Natural killer cell (primary cell): ENCODE measurements at regions not wholly inside any gene's neighbourhood (a gene's known extent, or its start where the extent isn't known, plus 50 kb on each side); places are given as distances from the start of the nearest gene placed in this dataset.

Source experiments
- ATAC-seq, 3 donors: fragments of 150-1000 bp in 2 of 3; fragments of 200-7000 bp in 1 of 3; cut with Tn5 transposase; 1 replicate in 1 of 3; 2 replicates in 2 of 3; pipeline ENCODE4 v1.10.0; 2021; ENCODE audit warnings: mild to moderate bottlenecking in 2 of 3, moderate library complexity in 2 of 3
- DNase-seq, 2 donors: peaks; one replicate each; pipeline versions ENCODE4 v3.0.0 to v3.0.0-alpha.2; 2013 to 2021; ENCODE audit warnings: mixed read lengths in 1 of 2
- H3K27ac ChIP-seq: one replicate; pipeline ENCODE4 v1.5.1; 2013; ENCODE audit warnings: mild to moderate bottlenecking, low read length
- H3K27me3 ChIP-seq: one replicate; pipeline ENCODE4 v1.6.1; 2013; ENCODE audit warnings: low read length; ENCODE audit not compliant: control insufficient read depth, insufficient read depth
- H3K36me3 ChIP-seq: one replicate; pipeline ENCODE4 v1.6.1; 2013; ENCODE audit warnings: low read length; ENCODE audit not compliant: control insufficient read depth, insufficient read depth
- H3K4me1 ChIP-seq: one replicate; pipeline ENCODE4 v1.6.1; 2013; ENCODE audit warnings: low read length; ENCODE audit not compliant: control insufficient read depth, insufficient read depth
- H3K4me3 ChIP-seq: one replicate; pipeline ENCODE4 v1.5.1; 2013; ENCODE audit warnings: low read length
- H3K9me3 ChIP-seq: one replicate; pipeline ENCODE4 v1.6.1; 2013; ENCODE audit warnings: low read length; ENCODE audit not compliant: control insufficient read depth, insufficient read depth
- H3K27ac Mint-ChIP-seq, 2 donors: one replicate each; pipeline ENCODE4 v1.8.0; 2022; ENCODE audit warnings: mild to moderate bottlenecking in 2 of 2, mixed read lengths in 2 of 2, moderate library complexity in 1 of 2
- H3K27me3 Mint-ChIP-seq, 2 donors: one replicate each; pipeline ENCODE4 v1.8.0; 2022; ENCODE audit warnings: low read depth in 2 of 2, mixed read lengths in 2 of 2
- H3K36me3 Mint-ChIP-seq: one replicate; pipeline ENCODE4 v1.8.0; 2022; ENCODE audit warnings: mixed read lengths
- H3K4me1 Mint-ChIP-seq, 2 donors: one replicate each; pipeline ENCODE4 v1.8.0; 2022; ENCODE audit warnings: mixed read lengths in 2 of 2
- H3K4me3 Mint-ChIP-seq: one replicate; pipeline ENCODE4 v1.8.0; 2022; ENCODE audit warnings: mild to moderate bottlenecking, moderate library complexity, mixed read lengths
- H3K9me3 Mint-ChIP-seq, 2 donors: one replicate each; pipeline ENCODE4 v1.8.0; 2022; ENCODE audit warnings: mixed read lengths in 2 of 2
- WGBS: methylation state at CpG from one replicate; pipeline ENCODE4 v1.1.7; 2013; ENCODE audit warnings: missing lambda C conversion rate; ENCODE audit not compliant: insufficient coverage; 5-methylcytosine and 5-hydroxymethylcytosine counted together
- intact Hi-C: fragments of 100-400 bp; cut with micrococcal nuclease; formaldehyde crosslinking; loops from one replicate; pipeline ENCODE4 v1.14.2; 2022
- TF ChIP-seq, protein P1 (sequence below): fragments of 200-600 bp; IDR thresholded peaks from one replicate; pipeline ENCODE4 v1.8.0; 2022; ENCODE audit warnings: antibody characterized with exemption

DNA sequence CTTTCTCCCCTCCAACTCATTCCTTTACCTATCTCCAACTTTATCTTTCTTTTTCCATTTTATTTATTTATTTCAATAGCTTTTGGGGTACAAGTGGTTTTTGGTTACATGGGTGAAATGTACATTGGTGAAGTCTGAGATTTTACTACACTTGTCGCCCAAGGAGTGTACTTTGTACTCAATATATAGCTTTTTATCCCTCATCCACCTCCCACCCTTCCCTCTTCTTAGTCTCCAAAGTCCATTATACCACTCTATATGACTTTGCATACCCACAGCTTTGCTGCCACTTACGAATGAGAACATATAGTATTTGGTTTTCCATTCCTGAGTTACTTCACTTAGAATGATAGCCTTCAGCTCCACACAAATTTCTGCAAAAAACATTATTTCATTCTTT, 152.6 kb upstream of the NUDT4 start:
- H3K27me3 ChIP-seq: no peaks in the 10 kb centered on the region
- peaks cover 0 to 3% of the 10 kb centered on the region in 2 donors for H3K9me3 Mint-ChIP-seq
- ATAC-seq (no peak), DNase-seq (no peak)
- intact Hi-C loops: no loop called here
- H3K36me3 ChIP-seq: no peaks in the 10 kb centered on the region
- H3K36me3 Mint-ChIP-seq: no peaks in the 10 kb centered on the region
- H3K4me1 ChIP-seq: no peaks in the 10 kb centered on the region
- no peaks in the 10 kb centered on the region for H3K4me1 Mint-ChIP-seq
- no peak overlapping the region for H3K27ac Mint-ChIP-seq
- no peak overlapping the region for H3K4me3 Mint-ChIP-seq
- H3K9me3 ChIP-seq: no peaks in the 10 kb centered on the region
- H3K27ac ChIP-seq: no peak overlapping the region
- H3K4me3 ChIP-seq: no peak overlapping the region
- H3K27me3 Mint-ChIP-seq: peaks cover 8 to 12% of the 10 kb centered on the region in 2 donors
- TF ChIP-seq, protein P1, sequence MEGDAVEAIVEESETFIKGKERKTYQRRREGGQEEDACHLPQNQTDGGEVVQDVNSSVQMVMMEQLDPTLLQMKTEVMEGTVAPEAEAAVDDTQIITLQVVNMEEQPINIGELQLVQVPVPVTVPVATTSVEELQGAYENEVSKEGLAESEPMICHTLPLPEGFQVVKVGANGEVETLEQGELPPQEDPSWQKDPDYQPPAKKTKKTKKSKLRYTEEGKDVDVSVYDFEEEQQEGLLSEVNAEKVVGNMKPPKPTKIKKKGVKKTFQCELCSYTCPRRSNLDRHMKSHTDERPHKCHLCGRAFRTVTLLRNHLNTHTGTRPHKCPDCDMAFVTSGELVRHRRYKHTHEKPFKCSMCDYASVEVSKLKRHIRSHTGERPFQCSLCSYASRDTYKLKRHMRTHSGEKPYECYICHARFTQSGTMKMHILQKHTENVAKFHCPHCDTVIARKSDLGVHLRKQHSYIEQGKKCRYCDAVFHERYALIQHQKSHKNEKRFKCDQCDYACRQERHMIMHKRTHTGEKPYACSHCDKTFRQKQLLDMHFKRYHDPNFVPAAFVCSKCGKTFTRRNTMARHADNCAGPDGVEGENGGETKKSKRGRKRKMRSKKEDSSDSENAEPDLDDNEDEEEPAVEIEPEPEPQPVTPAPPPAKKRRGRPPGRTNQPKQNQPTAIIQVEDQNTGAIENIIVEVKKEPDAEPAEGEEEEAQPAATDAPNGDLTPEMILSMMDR: no peak
- WGBS: 84% methylated on average over 2 of the region's 2 CpGs

DNA sequence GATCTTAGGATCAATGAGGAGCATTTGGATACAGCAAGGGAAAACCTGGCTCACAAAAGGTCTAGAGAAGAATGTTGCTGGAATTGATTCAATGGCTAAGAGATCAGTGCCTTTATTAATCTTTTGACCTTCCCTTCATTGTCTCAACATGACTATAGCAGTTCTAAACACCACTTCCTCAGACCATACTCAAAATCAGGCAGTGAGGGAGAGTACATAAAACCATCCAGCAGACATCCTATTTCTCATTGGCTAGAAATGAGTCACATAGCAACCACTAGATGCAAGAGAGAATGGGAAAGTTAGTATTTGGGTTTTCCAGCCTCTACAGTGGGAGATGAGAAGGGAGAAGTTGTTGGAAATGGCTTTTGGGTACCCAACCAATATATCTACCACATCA, 151.4 kb upstream of the NUDT4 start:
- H3K27ac Mint-ChIP-seq: no peak overlapping the region
- Histone ChIP-seq H3K9me3 (no peaks in the 10 kb centered on the region), H3K4me1 (no peaks in the 10 kb centered on the region), H3K27ac (no peak overlapping the region), H3K27me3 (no peaks in the 10 kb centered on the region), H3K4me3 (no peak overlapping the region), H3K36me3 (no peaks in the 10 kb centered on the region)
- no peak for ATAC-seq
- TF ChIP-seq, protein P1: no peak
- peaks cover 8 to 12% of the 10 kb centered on the region in 2 donors for H3K27me3 Mint-ChIP-seq
- H3K4me3 Mint-ChIP-seq: no peak overlapping the region
- intact Hi-C loops: no loop called here
- no peak for DNase-seq
- no peaks in the 10 kb centered on the region for H3K36me3 Mint-ChIP-seq
- H3K9me3 Mint-ChIP-seq: peaks cover 0 to 3% of the 10 kb centered on the region in 2 donors
- H3K4me1 Mint-ChIP-seq: no peaks in the 10 kb centered on the region

DNA sequence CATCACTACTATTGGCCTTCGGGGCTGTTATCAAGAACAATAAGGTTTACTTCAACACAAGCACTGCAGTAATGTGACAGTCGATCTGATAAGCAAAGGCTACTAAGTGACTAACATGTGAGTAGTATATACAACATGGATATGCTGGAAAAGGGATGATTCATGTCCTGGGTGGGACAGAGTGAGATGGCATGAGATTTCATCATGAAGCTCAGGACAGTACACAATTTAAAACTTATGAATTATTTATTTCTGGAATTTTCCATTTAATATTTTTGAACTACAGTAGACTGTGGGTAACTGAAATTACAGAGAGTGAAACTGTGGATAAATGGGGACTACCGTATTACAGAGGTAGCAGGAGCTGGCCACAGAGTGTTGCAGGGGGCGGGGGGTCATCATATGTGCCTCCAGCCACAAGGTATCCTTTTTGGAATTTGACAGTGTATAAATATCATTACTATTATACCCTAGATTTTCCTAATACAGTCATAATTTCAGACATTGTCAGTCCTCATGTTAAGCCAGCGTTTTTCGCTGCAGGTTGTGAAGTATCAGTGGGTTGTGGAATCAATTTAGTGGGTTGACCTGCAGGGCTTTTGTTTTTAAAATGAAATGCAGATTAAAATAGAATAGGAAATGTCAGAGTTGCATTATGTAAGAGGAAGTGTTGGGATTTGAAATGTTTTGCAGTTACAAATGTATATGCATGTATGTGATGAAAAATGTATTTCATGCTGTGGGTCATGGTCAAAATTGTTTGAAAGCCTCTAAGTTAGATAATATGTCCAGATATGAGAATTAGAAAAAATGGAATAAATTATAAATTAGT, 148.0 kb upstream of the NUDT4 start:
- Mint-ChIP-seq H3K27ac (no peak overlapping the region), H3K9me3 (no peaks in the 10 kb centered on the region), H3K4me3 (no peak overlapping the region), H3K27me3 (peaks cover 10 to 12% of the 10 kb centered on the region in 2 donors), H3K4me1 (no peaks in the 10 kb centered on the region), H3K36me3 (no peaks in the 10 kb centered on the region)
- intact Hi-C loops: no loop called here
- DNase-seq (no peak), ATAC-seq (no peak)
- no peak overlapping the region for H3K27ac ChIP-seq
- TF ChIP-seq, protein P1: no peak
- no peaks in the 10 kb centered on the region for H3K36me3 ChIP-seq
- H3K4me3 ChIP-seq: no peak overlapping the region
- no peaks in the 10 kb centered on the region for H3K27me3 ChIP-seq
- 68% methylated on average over 5 of the region's 6 CpGs for WGBS
- H3K9me3 ChIP-seq: no peaks in the 10 kb centered on the region
- no peaks in the 10 kb centered on the region for H3K4me1 ChIP-seq

DNA sequence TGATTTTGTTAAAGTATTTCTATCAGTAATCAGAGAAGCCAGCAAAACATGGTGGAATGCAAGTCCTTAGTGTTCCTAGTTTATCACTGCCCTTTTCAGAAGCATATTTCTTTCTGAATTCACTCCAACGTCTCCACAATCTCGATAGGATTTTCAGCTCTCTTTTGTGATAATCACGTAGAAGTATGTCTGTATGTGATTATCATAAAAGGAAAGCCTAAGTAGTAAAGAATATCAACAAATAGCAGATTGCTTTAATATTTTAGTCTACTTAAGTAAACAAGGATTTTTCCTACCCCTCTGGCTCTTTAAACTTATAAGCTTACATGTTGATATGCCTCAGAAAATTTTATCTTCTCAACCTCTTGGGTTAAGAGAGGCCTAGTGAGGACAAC, 147.4 kb upstream of the NUDT4 start:
- Mint-ChIP-seq H3K36me3 (no peaks in the 10 kb centered on the region), H3K27ac (no peak overlapping the region), H3K4me1 (no peaks in the 10 kb centered on the region), H3K9me3 (no peaks in the 10 kb centered on the region), H3K4me3 (no peak overlapping the region), H3K27me3 (peaks cover 10 to 12% of the 10 kb centered on the region in 2 donors)
- no peaks in the 10 kb centered on the region for H3K27me3 ChIP-seq
- DNase-seq (no peak), ATAC-seq (no peak)
- intact Hi-C loops: no loop called here
- no peak overlapping the region for H3K27ac ChIP-seq
- no peak overlapping the region for H3K4me3 ChIP-seq
- 100% methylated on average over 2 of the region's 3 CpGs for WGBS
- H3K9me3 ChIP-seq: no peaks in the 10 kb centered on the region
- H3K4me1 ChIP-seq: no peaks in the 10 kb centered on the region
- no peaks in the 10 kb centered on the region for H3K36me3 ChIP-seq
- TF ChIP-seq, protein P1: no peak
